GM19324 (cell line): ENCODE measurements at regions not wholly inside any gene's neighbourhood (a gene's known extent, or its start where the extent isn't known, plus 50 kb on each side); places are given as distances from the start of the nearest gene placed in this dataset.
"Not testable (repeated sequence)": the region's sequence is repeated elsewhere in the genome, so short reads cannot be mapped to it uniquely, and the experiment has no call there.

Experiments
- ATAC-seq: cut with Tn5 transposase; IDR thresholded peaks from one replicate; pipeline ENCODE4 v1.9.1; 2021; ENCODE audit warnings: mild to moderate bottlenecking, moderate library complexity; ENCODE audit not compliant: unreplicated experiment, low FRiP score

GRCh38 chr3:147471741-147472140 is 62.6 kb downstream of the ZIC1 start:
- no peak for ATAC-seq

DNA sequence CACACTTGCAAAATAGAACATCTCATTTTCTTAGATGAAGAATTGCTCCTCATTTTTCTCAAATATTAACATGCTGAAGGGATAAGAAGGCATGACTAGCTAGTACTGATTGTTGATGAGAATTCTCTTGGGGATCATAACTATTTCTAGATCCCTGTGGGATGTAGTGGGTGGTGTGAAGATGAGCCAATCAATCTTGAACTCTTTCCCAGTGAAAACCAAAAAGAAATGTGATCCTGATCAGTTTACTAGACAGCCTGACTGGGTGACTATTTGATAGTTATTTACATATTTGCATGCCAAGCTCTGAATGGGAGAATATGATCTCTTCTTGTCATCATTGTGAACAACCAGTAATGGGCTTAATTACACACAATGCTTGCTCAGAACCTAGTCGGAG is 63.7 kb downstream of the ZIC1 start:
- ATAC-seq: no peak

DNA sequence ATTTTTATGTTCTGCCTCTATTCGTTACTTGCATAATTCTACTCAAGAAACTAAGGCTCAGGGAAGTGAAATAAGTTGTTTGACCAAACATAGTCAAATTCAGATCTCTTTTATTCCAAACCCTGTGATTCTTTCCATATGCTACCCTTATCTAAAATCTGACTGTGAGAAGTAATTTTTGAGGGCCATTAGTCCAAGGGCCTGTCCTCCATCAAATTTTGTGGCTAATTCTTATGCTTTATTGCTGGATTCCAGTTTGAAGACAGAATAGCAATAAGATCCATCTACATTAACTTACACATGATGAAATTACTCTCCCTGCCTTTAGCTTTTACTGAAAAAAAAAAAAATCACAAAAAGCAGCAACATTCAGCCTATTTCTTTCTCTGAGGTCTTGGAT is 74.0 kb downstream of the ZIC1 start:
- no peak for ATAC-seq

DNA sequence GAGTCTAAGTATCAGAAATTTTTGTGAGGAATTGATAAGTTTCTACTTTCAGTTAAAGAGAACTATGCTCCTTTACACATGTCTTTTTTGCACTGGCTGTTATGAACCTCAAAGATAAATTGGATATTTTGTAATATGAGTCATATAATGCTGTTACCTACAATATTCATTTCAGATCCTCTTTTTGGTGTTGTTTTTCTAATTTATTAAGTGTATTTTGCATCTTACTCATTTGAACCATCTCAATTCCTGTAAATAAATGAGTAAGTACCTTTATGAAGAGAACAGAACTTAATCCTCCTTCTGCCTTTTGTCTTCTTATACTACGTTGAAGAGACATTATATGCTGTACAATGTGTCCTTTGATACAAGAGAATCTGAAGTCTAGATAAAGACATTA is 74.4 kb downstream of the ZIC1 start:
- no peak for ATAC-seq

DNA sequence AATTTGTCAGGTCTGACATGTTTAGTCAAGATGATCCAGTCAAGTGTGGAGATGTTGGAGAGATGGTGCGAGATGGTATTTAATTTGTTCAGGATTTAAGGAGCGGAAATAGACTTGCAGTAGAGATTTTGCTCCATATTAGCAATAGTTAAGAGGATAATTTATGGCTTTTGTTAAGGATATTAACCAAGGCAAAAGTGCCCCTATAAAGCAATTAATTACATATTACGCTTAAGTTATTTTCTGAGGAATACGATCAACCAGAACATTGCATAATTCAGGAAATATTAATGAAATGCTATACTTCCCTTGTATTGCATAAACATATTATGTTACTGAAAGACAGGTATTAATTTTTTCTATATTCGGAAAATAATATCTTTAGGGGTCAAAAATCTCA is 83.9 kb downstream of the ZIC1 start:
- no peak for ATAC-seq

GRCh38 chr3:147493666-147494065 is 84.5 kb downstream of the ZIC1 start:
- ATAC-seq: no peak

GRCh38 chr3:147497286-147497685 is 88.1 kb downstream of the ZIC1 start:
- ATAC-seq: no peak

DNA sequence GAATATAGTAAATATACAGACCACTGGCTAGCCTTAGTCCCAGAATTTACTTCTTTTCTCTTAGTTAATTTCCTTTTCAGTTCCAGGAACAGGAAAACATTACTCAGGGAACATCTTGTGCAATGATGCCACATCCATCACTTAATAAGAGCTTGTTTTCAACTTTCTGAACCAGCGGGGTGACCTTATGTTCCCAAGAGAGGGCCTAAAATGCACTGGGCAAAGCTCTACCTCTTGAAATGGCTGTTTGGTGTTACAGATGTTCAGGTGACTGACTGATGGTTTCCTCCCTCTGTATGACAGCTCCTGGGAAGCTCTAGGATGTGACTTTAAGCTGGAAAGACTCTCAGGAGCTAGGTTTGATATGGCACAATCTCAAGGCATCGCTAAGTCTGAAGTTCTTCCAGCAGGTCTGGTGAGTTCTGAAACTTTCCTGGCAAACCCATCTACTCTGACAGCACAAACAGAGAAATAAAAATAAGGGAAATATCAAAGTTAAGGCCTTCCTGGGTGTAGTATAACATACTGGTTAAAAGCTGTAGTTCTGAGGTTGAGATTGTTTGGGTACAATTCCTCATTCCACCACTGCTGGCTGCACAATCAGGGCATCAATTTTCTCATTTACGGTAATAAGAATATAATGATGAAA is 98.6 kb downstream of the ZIC1 start:
- no peak for ATAC-seq

GRCh38 chr3:147509448-147509847 is 100.3 kb downstream of the ZIC1 start:
- no peak for ATAC-seq

- no peak for ATAC-seq
Observed at GRCh38 chr3:147513785-147514184, 104.6 kb downstream of the ZIC1 start.

DNA sequence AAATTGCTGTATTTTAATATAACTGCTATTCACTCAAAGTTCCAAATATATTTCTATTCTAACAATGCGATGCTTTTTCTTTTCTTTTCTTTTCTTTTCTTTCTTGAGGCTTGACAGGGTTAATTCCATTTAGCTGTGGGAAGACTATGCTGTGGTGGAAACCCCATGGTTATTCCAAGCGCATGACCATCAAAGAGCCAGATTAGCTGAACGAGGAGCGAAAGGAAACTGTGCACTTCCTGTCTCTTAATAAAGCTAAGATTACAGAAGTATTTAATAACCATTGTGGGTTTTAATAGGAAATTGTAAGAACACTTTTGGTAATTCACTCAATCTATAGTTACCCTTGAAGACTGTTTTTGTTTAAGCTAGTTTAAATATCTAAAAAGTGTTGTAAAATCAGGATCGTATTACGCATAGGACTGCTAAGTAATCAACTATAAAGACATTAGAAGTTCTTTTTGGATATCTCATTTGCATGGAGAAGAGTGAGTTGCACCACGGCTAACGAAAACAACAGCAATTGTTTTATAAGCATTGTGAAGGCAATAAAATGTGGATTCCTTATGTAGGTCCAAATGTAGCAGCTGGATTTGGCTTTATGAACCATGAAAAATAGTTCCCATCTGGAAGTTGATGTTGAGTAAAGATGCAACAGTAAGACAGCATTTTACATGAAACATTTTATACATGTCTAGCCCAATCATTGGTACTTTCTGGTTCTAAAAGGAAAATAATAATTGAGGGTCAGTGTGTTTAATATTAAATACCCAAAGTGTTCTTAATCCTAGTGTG is 105.4 kb downstream of the ZIC1 start:
- ATAC-seq: no peak

DNA sequence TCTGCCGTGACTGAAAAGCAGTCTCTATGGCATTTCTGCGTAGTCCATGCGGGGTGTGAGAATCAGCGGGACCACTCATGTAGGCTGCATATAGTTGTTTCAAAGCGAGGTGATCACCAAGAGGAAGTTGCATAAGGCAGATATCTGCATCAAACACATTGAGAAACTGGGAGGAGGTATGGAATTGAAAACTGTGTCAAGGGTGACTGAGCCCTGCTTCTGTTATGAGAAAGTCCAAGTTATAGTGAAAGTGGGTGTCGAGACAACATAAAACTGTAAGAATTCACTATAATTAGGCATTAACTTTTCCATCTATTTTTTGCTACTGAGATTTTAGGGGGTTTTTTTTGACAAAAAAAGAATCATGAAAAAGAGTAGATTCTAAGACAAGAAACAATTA is 109.3 kb downstream of the ZIC1 start:
- no peak for ATAC-seq

GRCh38 chr3:147521646-147522045 is 112.5 kb downstream of the ZIC1 start:
- ATAC-seq: no peak

DNA sequence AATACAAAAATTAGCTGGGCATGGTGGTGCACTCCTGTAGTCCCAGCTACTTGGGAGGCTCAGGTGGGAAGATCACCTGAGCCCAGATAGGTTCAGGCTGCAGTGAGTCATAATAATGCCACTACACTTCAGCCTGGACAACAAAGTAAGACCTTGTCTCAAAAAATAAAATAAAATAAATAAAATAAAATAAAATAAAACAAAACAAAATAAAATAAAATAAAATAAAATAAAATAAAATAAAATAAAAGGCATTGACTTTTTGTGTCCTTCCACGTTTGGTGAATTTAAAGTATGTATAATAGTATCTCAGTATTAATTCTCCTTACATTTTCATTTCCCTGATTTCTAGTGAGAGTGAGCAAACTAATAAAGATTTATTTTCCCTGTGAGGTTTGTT is 113.6 kb downstream of the ZIC1 start:
- ATAC-seq: not testable (repeated sequence)

DNA sequence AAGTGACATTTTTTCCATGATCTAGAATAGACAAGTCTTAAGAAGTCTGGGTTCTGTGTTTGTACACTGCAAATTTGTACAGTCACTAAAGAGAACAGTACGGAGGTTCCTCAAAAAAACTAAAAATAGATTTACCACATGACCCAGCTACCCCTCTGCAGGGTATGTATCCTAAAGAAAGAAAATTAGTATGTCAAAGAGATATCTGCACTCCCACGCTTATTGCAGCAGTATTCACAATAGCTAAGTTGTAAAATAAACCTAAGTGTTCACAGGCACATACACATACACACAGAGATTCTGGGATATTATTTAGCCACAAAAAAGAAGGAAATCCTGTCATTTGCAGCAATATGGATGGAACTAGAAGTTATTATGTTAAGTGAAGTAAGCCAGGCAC is 120.4 kb downstream of the ZIC1 start:
- no peak for ATAC-seq

DNA sequence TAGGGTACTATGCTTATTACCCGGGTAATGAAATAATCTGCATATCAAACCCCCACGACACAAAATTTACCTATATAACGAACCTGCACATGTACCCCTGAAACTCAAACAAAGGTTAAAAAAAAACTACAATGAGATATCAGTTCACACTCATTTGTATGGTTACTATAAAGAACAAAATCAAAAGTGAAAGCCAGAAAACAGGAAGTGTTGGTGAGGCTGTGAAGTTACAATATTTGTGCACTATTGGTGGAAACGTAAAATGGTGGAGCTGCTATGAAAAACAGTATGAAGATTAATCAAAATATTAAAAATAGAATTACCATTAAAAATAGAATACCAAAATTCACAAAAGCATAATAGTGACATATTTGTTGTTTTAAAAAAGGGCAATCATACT is 128.9 kb downstream of the ZIC1 start:
- peak; percentile 46 for ATAC-seq

DNA sequence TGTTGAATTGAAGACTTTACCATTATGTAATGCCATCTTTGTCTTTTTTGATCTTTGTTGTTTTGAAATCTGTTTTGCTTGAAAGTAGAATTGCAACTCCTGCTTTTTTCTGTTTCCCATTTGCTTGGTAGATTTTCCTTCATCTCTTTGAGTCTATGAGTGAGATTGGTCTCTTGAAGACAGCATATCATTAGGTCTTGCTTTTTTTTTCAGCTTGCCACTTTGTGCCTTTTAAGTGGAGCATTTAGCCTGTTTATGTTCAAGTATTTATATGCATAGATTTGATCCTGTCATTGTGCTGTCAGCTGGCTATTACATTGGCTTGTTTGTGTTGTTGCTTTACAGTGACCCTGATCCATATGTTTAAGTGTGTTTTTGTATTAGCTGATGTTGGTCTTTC is 131.8 kb downstream of the ZIC1 start:
- ATAC-seq: no peak

DNA sequence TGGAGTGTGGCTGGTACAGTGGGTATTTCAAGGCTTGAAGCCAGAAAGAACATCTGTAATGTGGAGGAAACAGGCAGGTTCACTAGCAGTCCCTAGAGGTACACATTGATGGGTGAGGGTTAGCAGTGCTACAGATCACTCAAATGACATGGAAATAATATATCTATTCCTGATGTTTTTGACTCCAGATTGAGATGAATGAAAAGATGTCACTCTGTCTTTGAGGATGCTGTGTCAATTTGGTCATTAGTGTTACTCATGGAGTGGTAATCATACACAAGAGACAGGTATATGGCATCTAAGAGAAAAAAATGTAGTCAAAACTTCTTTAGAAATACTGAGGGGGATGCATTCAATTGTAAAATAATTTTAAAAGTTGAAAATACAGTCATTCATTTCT is 135.1 kb downstream of the ZIC1 start:
- ATAC-seq: no peak

DNA sequence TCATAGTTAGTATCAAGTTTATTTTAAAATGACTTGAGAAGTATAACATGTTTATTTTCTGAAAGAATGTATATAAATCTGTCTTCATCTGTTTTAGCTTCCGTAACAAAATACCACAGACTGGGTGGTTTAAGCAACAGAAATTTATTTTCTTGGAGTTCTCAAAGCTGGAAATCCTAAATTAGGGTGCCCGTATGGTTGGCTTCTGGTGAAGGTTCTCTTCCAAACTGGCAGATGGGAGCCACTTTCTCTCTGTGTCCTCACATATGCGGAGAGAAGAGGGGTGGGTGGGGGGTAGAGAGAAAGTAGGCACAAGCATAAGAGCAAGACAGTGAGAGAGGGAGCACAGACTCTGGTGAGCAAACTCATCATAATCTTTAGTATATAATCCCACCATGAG is 142.3 kb downstream of the ZIC1 start:
- no peak for ATAC-seq

- ATAC-seq: no peak
Observed at GRCh38 chr3:147554332-147554731, 145.2 kb downstream of the ZIC1 start.

DNA sequence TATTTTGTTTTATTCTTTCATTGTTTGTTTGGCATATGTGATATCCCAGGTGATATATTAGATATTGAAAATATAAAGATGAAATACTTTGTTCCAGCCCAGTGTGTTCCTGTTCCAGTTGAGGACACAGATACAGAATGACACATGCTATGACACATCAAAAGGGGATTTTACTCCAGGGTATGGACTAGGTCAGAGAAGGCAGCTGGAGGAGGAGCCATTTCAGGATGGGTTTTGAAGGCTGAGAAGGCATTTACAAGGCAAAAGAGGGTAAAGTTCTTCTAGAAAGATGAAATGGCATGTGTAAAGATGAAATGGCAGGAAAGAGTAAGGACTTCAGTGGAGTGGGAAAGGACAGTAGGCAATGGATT is 163.8 kb downstream of the ZIC1 start:
- ATAC-seq: no peak

- ATAC-seq: no peak
Observed at GRCh38 chr3:147574621-147575020, 165.5 kb downstream of the ZIC1 start.
